Endothelial cell (in vitro differentiated cells): ENCODE measurements at regions not wholly inside any gene's neighbourhood (a gene's known extent, or its start where the extent isn't known, plus 50 kb on each side); places are given as distances from the start of the nearest gene placed in this dataset.

Experiments used
- DNase-seq: peaks from one replicate; pipeline ENCODE4 v3.0.0; 2021; ENCODE audit warnings: low spot score
- H3K27ac Mint-ChIP-seq: one replicate; pipeline ENCODE4 v1.8.0; 2021; ENCODE audit warnings: mixed read lengths, inconsistent platforms; ENCODE audit not compliant: unreplicated experiment
- H3K27me3 Mint-ChIP-seq: one replicate; pipeline ENCODE4 v1.8.0; 2021; ENCODE audit warnings: mild to moderate bottlenecking, moderate library complexity, mixed read lengths, inconsistent platforms; ENCODE audit not compliant: unreplicated experiment
- H3K36me3 Mint-ChIP-seq: one replicate; pipeline ENCODE4 v1.8.0; 2021; ENCODE audit warnings: mild to moderate bottlenecking, low read depth, mixed read lengths, inconsistent platforms; ENCODE audit not compliant: unreplicated experiment
- H3K4me1 Mint-ChIP-seq: one replicate; pipeline ENCODE4 v1.8.0; 2021; ENCODE audit warnings: mild to moderate bottlenecking, mixed read lengths, inconsistent platforms; ENCODE audit not compliant: unreplicated experiment
- H3K4me3 Mint-ChIP-seq: one replicate; pipeline ENCODE4 v1.8.0; 2021; ENCODE audit warnings: mild to moderate bottlenecking, mixed read lengths, inconsistent platforms; ENCODE audit not compliant: unreplicated experiment
- H3K9me3 Mint-ChIP-seq: one replicate; pipeline ENCODE4 v1.8.0; 2021; ENCODE audit warnings: mixed read lengths, inconsistent platforms; ENCODE audit not compliant: unreplicated experiment
- TF ChIP-seq, protein P1 (sequence below): fragments of 200-600 bp; sonication (generic); IDR thresholded peaks from one replicate; pipeline ENCODE4 v1.5.0; 2021; ENCODE audit warnings: antibody characterized with exemption; ENCODE audit not compliant: unreplicated experiment

DNA sequence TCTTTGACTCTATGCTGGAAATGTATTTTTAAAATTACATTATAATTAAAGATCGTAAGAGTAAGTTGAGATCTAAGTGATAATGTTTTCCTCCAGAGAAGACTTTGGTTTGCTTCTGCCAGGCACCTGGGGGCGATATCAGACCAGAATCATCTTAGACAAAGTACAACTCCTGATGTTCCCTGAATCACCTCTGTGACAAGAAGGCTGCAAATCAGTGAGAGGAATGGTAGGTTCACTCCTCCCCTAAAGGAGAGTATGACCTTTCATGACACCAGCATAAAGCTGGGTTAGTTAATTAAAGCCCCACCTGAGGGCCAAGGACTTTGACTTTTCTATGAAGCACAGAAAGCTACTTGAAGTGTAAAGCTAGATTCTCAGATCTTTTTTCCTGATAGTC is 114.4 kb upstream of the DTNA start:
- Mint-ChIP-seq H3K4me3 (no peak overlapping the region), H3K9me3 (no peaks in the 10 kb centered on the region), H3K27me3 (no peaks in the 10 kb centered on the region), H3K27ac (no peak overlapping the region), H3K36me3 (no peaks in the 10 kb centered on the region), H3K4me1 (no peaks in the 10 kb centered on the region)
- no peak for DNase-seq
- TF ChIP-seq, protein P1, sequence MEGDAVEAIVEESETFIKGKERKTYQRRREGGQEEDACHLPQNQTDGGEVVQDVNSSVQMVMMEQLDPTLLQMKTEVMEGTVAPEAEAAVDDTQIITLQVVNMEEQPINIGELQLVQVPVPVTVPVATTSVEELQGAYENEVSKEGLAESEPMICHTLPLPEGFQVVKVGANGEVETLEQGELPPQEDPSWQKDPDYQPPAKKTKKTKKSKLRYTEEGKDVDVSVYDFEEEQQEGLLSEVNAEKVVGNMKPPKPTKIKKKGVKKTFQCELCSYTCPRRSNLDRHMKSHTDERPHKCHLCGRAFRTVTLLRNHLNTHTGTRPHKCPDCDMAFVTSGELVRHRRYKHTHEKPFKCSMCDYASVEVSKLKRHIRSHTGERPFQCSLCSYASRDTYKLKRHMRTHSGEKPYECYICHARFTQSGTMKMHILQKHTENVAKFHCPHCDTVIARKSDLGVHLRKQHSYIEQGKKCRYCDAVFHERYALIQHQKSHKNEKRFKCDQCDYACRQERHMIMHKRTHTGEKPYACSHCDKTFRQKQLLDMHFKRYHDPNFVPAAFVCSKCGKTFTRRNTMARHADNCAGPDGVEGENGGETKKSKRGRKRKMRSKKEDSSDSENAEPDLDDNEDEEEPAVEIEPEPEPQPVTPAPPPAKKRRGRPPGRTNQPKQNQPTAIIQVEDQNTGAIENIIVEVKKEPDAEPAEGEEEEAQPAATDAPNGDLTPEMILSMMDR, result no peak

DNA sequence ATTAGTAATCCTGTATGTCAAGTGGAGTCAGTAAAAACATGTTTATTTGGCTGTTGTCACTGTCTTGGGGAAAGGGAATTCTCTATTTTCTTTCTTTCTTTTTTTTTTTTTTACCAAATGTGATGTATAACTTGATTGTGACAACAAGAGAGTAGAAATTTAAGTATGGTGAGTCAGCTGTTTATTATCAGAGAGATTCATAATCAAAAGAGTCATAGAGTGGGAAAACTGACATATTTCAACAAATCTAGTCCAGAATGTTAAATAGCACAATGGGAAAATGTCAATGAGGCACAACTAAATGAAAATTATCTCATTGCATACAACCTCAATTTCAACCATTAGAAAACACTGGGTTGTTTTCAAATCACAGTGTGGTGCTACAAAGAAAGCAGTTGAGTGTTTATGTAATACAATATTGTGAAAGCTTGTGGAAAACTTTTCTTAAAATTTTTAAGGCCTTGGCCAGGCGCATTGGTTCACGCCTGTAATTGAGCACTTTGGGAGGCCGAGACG is 111.9 kb upstream of the DTNA start:
- H3K27me3 Mint-ChIP-seq, result no peaks in the 10 kb centered on the region
- no peaks in the 10 kb centered on the region for H3K9me3 Mint-ChIP-seq
- no peaks in the 10 kb centered on the region for H3K4me1 Mint-ChIP-seq
- TF ChIP-seq, protein P1, result no peak
- H3K36me3 Mint-ChIP-seq, result no peaks in the 10 kb centered on the region
- H3K4me3 Mint-ChIP-seq, result no peak overlapping the region
- no peak for DNase-seq
- H3K27ac Mint-ChIP-seq, result no peak overlapping the region

DNA sequence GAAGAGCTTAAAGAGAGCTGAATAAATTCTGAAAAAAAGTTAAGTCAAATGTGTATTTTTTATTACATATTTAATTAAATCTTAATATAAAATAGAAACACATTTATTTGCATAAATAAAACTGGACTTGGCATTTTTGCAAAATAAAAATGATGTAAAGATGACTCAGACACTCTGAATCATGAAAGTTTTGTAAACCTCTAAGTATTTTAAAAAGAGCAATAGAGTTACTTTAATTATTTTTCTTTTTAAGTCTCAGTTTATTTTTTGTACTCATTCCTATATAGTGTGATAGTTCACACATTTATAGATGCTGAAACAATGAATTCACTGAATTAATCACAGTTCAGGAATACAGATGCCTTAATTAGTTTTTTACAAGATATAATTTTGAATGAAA is 109.9 kb upstream of the DTNA start:
- TF ChIP-seq, protein P1, result no peak
- Mint-ChIP-seq H3K9me3 (no peaks in the 10 kb centered on the region), H3K27me3 (no peaks in the 10 kb centered on the region), H3K27ac (no peak overlapping the region), H3K36me3 (no peaks in the 10 kb centered on the region), H3K4me1 (no peaks in the 10 kb centered on the region), H3K4me3 (no peak overlapping the region)
- no peak for DNase-seq

DNA sequence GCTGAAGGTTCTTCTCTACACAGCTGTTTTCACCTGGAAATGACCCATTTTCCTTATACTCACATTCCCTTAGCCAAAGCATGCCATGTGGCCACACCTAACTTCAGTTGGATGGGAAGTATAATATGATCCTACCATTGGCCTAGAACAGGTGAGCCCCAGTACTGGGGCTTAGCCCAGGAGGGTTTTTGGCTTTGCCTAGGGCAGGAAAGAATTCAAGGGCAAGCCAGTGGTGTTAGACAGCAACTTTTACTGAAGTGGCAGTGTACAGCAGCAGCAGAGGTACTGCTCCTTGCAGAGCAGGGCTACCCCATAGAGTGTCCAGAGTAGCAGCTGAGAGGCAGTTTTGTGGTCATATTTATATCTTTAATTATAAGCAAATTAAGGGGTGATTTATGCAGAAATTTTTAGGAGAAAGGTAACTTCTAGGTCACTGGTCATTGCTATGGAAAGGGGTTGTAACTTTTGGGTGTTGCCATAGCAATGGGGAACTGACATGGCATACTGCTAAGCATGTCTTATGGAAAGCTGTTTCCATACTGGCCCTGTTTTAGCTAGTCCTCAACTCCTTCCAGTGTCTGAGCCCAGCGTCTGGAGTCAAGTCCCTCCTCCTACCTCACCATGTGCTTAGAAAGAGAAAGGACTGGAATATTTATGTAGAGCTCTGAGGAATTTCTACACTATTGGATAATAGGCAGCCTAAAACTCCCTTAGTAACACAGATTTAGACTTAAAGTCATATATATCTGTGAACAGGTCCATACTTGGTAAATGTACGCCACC is 109.0 kb upstream of the DTNA start:
- TF ChIP-seq, protein P1, result no peak
- Mint-ChIP-seq H3K27me3 (peaks cover 1% of the 10 kb centered on the region), H3K9me3 (no peaks in the 10 kb centered on the region), H3K27ac (no peak overlapping the region), H3K4me1 (no peaks in the 10 kb centered on the region), H3K4me3 (no peak overlapping the region), H3K36me3 (no peaks in the 10 kb centered on the region)
- DNase-seq, result no peak

DNA sequence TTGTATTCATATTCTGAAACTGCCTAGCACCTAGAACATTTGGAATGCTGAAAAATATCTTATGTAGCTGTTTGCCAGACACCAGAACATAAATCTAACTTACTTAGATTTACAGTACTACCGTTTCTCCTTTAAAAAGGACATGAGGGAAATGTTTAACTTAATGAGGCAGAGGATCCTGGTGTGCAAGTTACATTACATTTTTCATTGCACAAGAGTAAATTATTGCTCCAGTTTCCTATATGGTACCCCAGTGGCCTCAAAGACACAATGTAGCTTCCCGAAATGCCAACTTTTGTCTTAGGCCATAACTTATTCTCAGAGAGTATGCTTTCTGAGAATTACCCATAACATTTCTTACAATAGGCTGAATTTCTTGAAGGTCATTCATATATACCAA is 105.5 kb upstream of the DTNA start:
- TF ChIP-seq, protein P1, result no peak
- Mint-ChIP-seq H3K36me3 (no peaks in the 10 kb centered on the region), H3K9me3 (no peaks in the 10 kb centered on the region), H3K4me3 (no peak overlapping the region), H3K27ac (no peak overlapping the region), H3K27me3 (peaks cover 1% of the 10 kb centered on the region), H3K4me1 (no peaks in the 10 kb centered on the region)
- DNase-seq, result no peak
